HS-27A (cell line): ENCODE measurements at regions not wholly inside any gene's neighbourhood (a gene's known extent, or its start where the extent isn't known, plus 50 kb on each side); places are given as distances from the start of the nearest gene placed in this dataset.

ENCODE experiments used
- DNase-seq: peaks from one replicate; pipeline ENCODE4 v3.0.0-alpha.2; 2012; ENCODE audit warnings: low read depth, missing footprints

DNA sequence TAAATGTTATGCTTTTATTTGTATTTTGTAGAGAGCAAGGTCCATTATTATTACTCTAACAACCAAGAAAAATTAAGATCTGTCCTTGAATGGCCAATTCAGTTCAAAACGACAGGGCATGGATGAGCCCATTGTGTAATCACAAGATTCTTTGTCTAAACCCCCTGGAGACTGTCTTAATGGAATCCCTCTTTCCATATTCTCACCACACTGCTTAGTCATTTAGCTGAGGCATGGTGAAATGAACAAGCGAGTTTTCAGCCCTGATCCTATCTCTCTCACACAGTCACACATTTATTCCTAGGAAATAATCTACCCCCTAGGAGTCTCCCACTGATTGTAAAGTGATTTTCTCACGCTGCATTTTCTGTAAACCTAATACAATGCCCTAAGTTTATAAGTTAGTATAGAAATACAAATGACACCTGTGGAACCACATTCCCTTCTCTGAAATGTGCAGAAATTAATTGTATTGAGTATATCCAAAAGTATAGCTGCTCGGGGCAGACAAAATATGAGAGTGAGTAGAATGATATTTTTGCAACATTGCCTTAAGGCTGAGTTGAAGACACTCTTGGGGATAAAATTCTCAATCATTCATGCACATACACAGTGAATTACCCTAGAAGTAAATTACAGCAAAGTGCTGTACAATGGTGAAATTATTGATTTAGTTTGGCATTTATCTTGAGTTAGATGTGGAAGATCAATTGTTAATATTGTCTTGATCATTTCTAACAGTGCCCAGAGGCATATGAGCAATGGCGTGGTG is 119.7 kb upstream of the PCDH7 start:
- no peak for DNase-seq

GRCh38 chr4:30601070-30601865 is 118.9 kb upstream of the PCDH7 start:
- DNase-seq = no peak

DNA sequence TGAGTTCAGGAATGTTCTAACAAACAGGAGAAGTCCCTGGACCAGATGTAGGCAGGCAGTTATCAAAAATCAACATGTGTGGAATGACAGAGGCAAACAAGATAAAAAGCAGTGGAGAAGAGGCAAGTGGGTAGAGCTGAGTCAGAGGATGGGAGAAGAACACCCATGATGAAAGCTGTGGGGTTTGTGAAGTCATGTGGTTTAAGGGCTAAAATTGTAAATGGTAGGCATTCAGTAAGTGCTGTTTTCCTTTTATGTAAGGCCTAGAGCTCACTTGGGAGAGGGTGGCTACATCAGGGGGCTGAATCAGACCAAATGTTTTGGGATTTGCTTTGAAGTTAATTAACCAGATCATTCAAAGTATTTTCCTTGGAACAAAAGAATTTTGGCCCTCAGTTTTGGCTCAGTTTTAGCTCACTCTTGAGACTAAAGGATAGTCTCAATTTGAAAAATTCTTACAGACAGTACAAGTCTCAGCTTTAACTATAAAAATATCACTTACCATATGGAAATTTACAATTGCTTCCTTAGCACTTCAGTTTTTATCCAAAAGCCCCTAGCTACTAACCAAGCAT is 114.5 kb upstream of the PCDH7 start:
- DNase-seq = no peak

- DNase-seq = no peak
These were observed 109.8 kb upstream of the PCDH7 start for GRCh38 chr4:30610361-30610760.

DNA sequence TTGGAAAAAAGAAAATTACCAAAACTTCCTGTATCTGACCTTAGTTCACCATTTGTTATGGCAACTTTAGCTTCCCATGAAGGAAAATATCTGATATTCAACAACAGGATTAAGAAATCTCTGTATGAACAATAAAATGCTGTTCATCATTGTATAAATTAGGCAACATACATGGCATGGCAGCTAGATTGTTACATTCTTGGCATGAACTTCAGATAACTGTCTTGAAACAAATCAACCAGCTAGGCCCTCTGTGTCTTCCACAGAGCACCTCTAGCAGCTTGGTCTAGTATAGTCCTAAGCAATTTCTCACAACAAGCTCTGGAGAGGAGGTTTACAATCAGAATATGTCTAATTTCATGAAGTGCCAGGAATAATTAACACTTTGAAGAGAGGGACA is 105.4 kb upstream of the PCDH7 start:
- DNase-seq = no peak

- DNase-seq = no peak
These were observed 103.1 kb upstream of the PCDH7 start for GRCh38 chr4:30616942-30617646.

DNA sequence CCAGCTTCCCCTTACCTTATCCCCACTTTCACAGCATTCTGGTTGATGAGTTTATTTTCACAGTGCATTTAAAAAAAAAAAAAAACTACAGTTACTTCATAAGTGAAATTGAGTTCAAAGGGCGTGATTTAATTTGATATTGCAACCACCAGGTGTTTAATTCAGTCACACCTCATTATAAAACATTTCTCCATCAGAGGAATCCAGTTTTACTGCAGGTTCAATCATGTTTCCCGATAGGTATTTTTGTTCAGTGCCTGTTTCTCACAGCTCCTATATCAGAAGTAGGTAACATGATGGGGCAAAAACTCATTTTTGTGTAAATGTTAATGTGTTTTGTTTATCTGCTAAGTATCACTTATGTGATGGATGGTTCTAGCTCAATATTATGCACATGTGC is 102.3 kb upstream of the PCDH7 start:
- no peak for DNase-seq

DNA sequence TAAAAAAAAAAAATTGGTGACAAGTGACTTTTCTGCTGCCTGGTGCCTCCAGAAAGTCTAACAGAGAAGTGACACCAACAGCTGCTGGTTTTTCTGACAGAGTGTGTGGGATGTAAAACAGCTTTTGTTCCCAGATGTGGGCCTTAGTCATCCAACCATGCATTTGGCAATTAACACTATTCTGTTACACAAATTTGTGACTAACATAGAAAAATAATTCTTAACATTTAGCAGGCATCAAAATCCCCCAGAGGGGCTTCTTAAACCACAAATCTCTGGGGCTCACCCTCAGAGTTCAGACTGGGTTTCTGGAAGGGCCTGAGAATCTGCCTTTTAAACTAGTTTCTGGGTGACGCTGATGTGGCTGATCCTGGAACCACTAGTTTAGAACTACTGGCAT is 100.5 kb upstream of the PCDH7 start:
- DNase-seq = no peak

- DNase-seq = no peak
These were observed 99.5 kb upstream of the PCDH7 start for GRCh38 chr4:30620711-30621110.

- DNase-seq = no peak
These were observed 89.7 kb upstream of the PCDH7 start for GRCh38 chr4:30630431-30630830.

GRCh38 chr4:30632751-30633150 is 87.4 kb upstream of the PCDH7 start:
- DNase-seq = no peak

GRCh38 chr4:30641345-30641744 is 78.8 kb upstream of the PCDH7 start:
- no peak for DNase-seq

DNA sequence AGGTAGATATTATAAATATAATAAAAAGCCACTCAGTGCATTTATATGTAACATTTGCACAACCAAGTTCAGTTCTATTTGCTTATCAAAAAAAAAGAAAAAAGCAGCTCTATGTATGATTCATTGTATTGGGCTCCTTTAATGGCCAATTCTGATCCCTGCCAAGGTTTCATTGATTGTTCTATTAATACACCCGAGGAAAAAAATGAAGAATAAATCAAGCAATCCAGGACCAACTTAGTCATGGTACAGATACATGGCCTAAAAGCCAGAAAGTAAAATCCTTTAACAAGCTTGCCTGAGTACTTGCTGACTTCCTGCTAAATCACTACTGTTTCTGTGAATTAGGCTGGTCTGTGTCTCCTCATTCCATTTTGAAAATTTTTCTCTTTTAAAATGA is 77.6 kb upstream of the PCDH7 start:
- no peak for DNase-seq

DNA sequence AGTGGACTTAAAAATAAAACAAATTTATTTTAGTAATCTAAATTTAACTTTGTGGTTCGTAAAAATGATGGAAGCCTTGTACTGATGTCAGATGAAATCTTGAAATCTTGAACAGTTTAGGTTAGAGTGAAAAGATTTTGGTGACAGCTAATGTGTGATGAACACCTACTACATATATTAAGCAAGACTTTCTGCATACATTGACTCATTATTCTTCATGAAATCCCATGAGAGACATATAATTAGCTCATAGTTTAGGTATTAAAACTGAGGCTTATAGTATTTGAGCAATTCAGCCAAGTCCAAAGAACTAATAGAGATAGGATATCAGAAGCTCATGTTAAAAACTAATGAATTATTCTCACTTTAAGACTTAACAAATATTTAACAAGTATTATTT is 66.9 kb upstream of the PCDH7 start:
- DNase-seq = no peak

DNA sequence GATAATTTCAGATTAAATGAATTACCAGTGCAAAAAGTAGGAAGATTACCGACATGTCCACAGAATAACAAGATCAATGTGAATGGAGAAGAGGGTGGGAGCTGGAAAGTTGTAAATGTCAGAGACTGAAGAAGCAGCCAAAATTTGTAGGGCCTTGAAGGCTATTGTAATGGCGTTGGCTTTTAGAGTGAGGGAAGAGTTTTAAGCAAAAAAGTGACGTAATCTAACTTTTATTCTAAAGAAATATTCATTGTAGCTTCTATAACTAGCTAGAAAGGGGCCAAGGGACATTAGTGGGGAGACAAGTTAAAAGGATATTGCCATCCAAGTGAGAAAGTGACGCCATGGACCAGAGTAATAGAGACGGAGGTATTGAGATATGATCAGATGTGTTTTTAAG is 63.3 kb upstream of the PCDH7 start:
- DNase-seq = no peak

DNA sequence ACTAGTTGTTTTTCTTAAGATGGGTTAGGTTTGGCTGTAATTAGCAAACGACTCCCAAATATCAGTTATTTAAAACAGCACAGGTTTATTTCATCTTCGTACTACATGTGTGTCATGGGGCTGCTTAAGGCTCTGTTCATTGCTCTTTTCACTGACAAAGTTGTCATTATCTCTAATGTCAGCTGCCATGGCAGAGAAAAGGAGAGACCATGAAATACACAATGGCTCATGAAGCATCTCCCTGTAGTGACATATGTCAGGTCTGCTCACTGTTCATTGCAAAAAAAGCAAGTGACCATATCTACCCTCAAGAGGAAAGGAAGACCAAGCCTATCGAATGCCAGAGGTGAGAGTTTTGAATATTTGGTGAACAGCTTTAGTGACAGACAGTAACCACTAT is 52.2 kb upstream of the PCDH7 start:
- no peak for DNase-seq

- no peak for DNase-seq
These were observed 50.0 kb upstream of the PCDH7 start for GRCh38 chr4:30670206-30670605.
